ENCODE measurements at regions not wholly inside any gene's neighbourhood (a gene's known extent, or its start where the extent isn't known, plus 50 kb on each side); places are given as distances from the start of the nearest gene placed in this dataset.

- no peak for TF ChIP-seq CTCF (conservative IDR thresholded peaks at IDR 0.05; ENCODE audit: low read depth, low read length)
- no peak for DNase-seq (ENCODE audit: low read depth)
- no peak overlapping the region for H3K4me3 ChIP-seq (ENCODE audit: low read length)
Measured at GRCh38 chr11:130641876-130642275, 193.4 kb downstream of the ADAMTS15 start.

GRCh38 chr11:130642994-130643393, 194.5 kb downstream of the ADAMTS15 start:
- no peak overlapping the region for H3K4me3 ChIP-seq (ENCODE audit: low read length)
- TF ChIP-seq CTCF (conservative IDR thresholded peaks at IDR 0.05; ENCODE audit: low read depth, low read length), result no peak
- DNase-seq (ENCODE audit: low read depth), result no peak

- H3K4me3 ChIP-seq (ENCODE audit: low read length), result no peak overlapping the region
Measured at GRCh38 chr11:130644187-130644586, 195.7 kb downstream of the ADAMTS15 start.

GRCh38 chr11:130645164-130645842, 196.9 kb downstream of the ADAMTS15 start:
- no peak for DNase-seq (ENCODE audit: low read depth)
- H3K4me3 ChIP-seq (ENCODE audit: low read length), result no peak overlapping the region
- no peak for TF ChIP-seq CTCF (conservative IDR thresholded peaks at IDR 0.05; ENCODE audit: low read depth, low read length)

More at GRCh38 chr11:130644187-130644586, 195.7 kb downstream of the ADAMTS15 start:
- DNase-seq (ENCODE audit: low read depth), result no peak
- TF ChIP-seq CTCF (conservative IDR thresholded peaks at IDR 0.05; ENCODE audit: low read depth, low read length), result no peak

- H3K4me3 ChIP-seq (ENCODE audit: low read length), result no peak overlapping the region
- TF ChIP-seq CTCF (conservative IDR thresholded peaks at IDR 0.05; ENCODE audit: low read depth, low read length), result no peak
- no peak for DNase-seq (ENCODE audit: low read depth)
Measured at GRCh38 chr11:130645843-130646197, 197.4 kb downstream of the ADAMTS15 start.

- H3K4me3 ChIP-seq (ENCODE audit: low read length), result no peak overlapping the region
- no peak for DNase-seq (ENCODE audit: low read depth)
- no peak for TF ChIP-seq CTCF (conservative IDR thresholded peaks at IDR 0.05; ENCODE audit: low read depth, low read length)
Measured at GRCh38 chr11:130646881-130647280, 198.4 kb downstream of the ADAMTS15 start.

- TF ChIP-seq CTCF (conservative IDR thresholded peaks at IDR 0.05; ENCODE audit: low read depth, low read length), result no peak
- no peak for DNase-seq (ENCODE audit: low read depth)
- H3K4me3 ChIP-seq (ENCODE audit: low read length), result no peak overlapping the region
Measured at GRCh38 chr11:130647371-130647770, 198.9 kb downstream of the ADAMTS15 start.
